SK-N-MC (cell line): ENCODE measurements at regions not wholly inside any gene's neighbourhood (a gene's known extent, or its start where the extent isn't known, plus 50 kb on each side); places are given as distances from the start of the nearest gene placed in this dataset.

Experiments
- EZH2 ChIP-seq: fragments of 200-600 bp; sonication (generic); IDR thresholded peaks from one replicate; pipeline ENCODE4 v1.6.1; 2017; ENCODE audit warnings: antibody characterized with exemption
- POLR2AphosphoS5 ChIP-seq: IDR thresholded peaks from 2 replicates; pipeline ENCODE4 v1.6.1; 2012; ENCODE audit warnings: mild to moderate bottlenecking, low read depth, low read length, borderline replicate concordance

GRCh38 chr7:20932785-20933527 is 146.3 kb upstream of the SP8 start:
- TF ChIP-seq POLR2AphosphoS5 (no peak), EZH2 (peak; percentile 35)
